ENCODE measurements at regions not wholly inside any gene's neighbourhood (a gene's known extent, or its start where the extent isn't known, plus 50 kb on each side); places are given as distances from the start of the nearest gene placed in this dataset.

DNA sequence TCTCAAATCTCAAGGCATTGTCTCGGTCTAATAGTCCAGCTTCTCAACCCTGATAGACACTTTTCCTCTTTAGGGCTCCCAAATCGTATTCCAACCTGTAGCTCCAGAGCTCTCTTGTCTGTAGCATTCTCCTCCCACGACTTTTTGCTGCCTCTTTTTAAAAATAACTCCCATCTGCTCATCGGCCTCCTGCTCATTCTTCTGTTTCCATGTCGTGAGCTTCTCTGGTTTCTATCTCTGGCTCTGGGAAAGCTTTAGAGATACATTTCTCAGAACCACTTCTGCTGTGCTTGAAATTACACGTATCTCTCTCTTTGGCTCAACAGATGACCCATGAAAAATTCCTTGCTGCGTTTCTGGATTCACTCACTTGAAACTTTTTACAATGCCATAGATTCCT is 609.6 kb upstream of the C16orf82 start:
- TF ChIP-seq, protein P1, sequence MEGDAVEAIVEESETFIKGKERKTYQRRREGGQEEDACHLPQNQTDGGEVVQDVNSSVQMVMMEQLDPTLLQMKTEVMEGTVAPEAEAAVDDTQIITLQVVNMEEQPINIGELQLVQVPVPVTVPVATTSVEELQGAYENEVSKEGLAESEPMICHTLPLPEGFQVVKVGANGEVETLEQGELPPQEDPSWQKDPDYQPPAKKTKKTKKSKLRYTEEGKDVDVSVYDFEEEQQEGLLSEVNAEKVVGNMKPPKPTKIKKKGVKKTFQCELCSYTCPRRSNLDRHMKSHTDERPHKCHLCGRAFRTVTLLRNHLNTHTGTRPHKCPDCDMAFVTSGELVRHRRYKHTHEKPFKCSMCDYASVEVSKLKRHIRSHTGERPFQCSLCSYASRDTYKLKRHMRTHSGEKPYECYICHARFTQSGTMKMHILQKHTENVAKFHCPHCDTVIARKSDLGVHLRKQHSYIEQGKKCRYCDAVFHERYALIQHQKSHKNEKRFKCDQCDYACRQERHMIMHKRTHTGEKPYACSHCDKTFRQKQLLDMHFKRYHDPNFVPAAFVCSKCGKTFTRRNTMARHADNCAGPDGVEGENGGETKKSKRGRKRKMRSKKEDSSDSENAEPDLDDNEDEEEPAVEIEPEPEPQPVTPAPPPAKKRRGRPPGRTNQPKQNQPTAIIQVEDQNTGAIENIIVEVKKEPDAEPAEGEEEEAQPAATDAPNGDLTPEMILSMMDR (IDR thresholded peaks at IDR 0.05) = no peak
- no peak for TF ChIP-seq POLR2A (IDR thresholded peaks at IDR 0.05)
